ENCODE measurements at regions not wholly inside any gene's neighbourhood (a gene's known extent, or its start where the extent isn't known, plus 50 kb on each side); places are given as distances from the start of the nearest gene placed in this dataset.

- DNase-seq (ENCODE audit: low read depth): no peak
Observed at GRCh38 chr15:55044162-55044561, 152.6 kb downstream of the RSL24D1 start.

GRCh38 chr15:55037071-55037470 is 159.7 kb downstream of the RSL24D1 start:
- no peak overlapping the region for H3K4me3 ChIP-seq (ENCODE audit: low read depth, low read length)
- TF ChIP-seq CTCF (IDR thresholded peaks at IDR 0.05; ENCODE audit: low read depth, low read length) (no peak), POLR2A (IDR thresholded peaks at IDR 0.05; ENCODE audit: extremely low read depth, insufficient read length) (no peak), MYC (IDR thresholded peaks at IDR 0.05; ENCODE audit: low read depth, low read length) (no peak), MAX (IDR thresholded peaks at IDR 0.05; ENCODE audit: low read depth, low read length) (no peak)

More at GRCh38 chr15:55044162-55044561, 152.6 kb downstream of the RSL24D1 start:
- TF ChIP-seq MAX (IDR thresholded peaks at IDR 0.05; ENCODE audit: low read depth, low read length) (no peak), CTCF (IDR thresholded peaks at IDR 0.05; ENCODE audit: low read depth, low read length) (no peak), MYC (IDR thresholded peaks at IDR 0.05; ENCODE audit: low read depth, low read length) (no peak), POLR2A (IDR thresholded peaks at IDR 0.05; ENCODE audit: extremely low read depth, insufficient read length) (no peak)
- no peak overlapping the region for H3K4me3 ChIP-seq (ENCODE audit: low read depth, low read length)

GRCh38 chr15:55035749-55036148 is 161.0 kb downstream of the RSL24D1 start:
- no peak overlapping the region for H3K4me3 ChIP-seq (ENCODE audit: low read depth, low read length)
- TF ChIP-seq MAX (IDR thresholded peaks at IDR 0.05; ENCODE audit: low read depth, low read length): no peak
- TF ChIP-seq CTCF (IDR thresholded peaks at IDR 0.05; ENCODE audit: low read depth, low read length): no peak
- TF ChIP-seq MYC (IDR thresholded peaks at IDR 0.05; ENCODE audit: low read depth, low read length): no peak
- no peak for TF ChIP-seq POLR2A (IDR thresholded peaks at IDR 0.05; ENCODE audit: extremely low read depth, insufficient read length)
- no peak for DNase-seq (ENCODE audit: low read depth)

More at GRCh38 chr15:55037071-55037470, 159.7 kb downstream of the RSL24D1 start:
- no peak for DNase-seq (ENCODE audit: low read depth)

GRCh38 chr15:55033574-55033973 is 163.2 kb downstream of the RSL24D1 start:
- H3K4me3 ChIP-seq (ENCODE audit: low read depth, low read length): no peak overlapping the region
- TF ChIP-seq MYC (IDR thresholded peaks at IDR 0.05; ENCODE audit: low read depth, low read length) (no peak), CTCF (IDR thresholded peaks at IDR 0.05; ENCODE audit: low read depth, low read length) (no peak), POLR2A (IDR thresholded peaks at IDR 0.05; ENCODE audit: extremely low read depth, insufficient read length) (no peak), MAX (IDR thresholded peaks at IDR 0.05; ENCODE audit: low read depth, low read length) (no peak)
- DNase-seq (ENCODE audit: low read depth): no peak

- DNase-seq (ENCODE audit: low read depth): no peak
- H3K4me3 ChIP-seq (ENCODE audit: low read depth, low read length): no peak overlapping the region
- no peak for TF ChIP-seq MYC (IDR thresholded peaks at IDR 0.05; ENCODE audit: low read depth, low read length)
- no peak for TF ChIP-seq POLR2A (IDR thresholded peaks at IDR 0.05; ENCODE audit: extremely low read depth, insufficient read length)
- no peak for TF ChIP-seq MAX (IDR thresholded peaks at IDR 0.05; ENCODE audit: low read depth, low read length)
- no peak for TF ChIP-seq CTCF (IDR thresholded peaks at IDR 0.05; ENCODE audit: low read depth, low read length)
Observed at GRCh38 chr15:55031727-55032126, 165.0 kb downstream of the RSL24D1 start.

Measured in NB4 (cell line).